WTC11 (cell line): ENCODE measurements at regions not wholly inside any gene's neighbourhood (a gene's known extent, or its start where the extent isn't known, plus 50 kb on each side); places are given as distances from the start of the nearest gene placed in this dataset.

Experiments used
- CREB1 ChIP-seq: sonication (generic); formaldehyde crosslinking; IDR thresholded peaks from 2 replicates; pipeline ENCODE4 v1.8.0; 2023; ENCODE audit warnings: mild to moderate bottlenecking, missing genetic modification reagents
- ZNF121 ChIP-seq: sonication (generic); formaldehyde crosslinking; IDR thresholded peaks from 2 replicates; pipeline ENCODE4 v1.8.0; 2023; ENCODE audit warnings: missing genetic modification reagents
- ZNF423 ChIP-seq: fragments of 250-450 bp; sonication (Bioruptor Pico); IDR thresholded peaks from 2 replicates; pipeline ENCODE4 v2.1.2; 2022; ENCODE audit warnings: mild to moderate bottlenecking, moderate library complexity
- TF ChIP-seq, protein P1 (sequence below): sonication (generic); formaldehyde crosslinking; IDR thresholded peaks from 2 replicates; pipeline ENCODE4 v1.8.1; 2022; ENCODE audit warnings: mild to moderate bottlenecking, missing genetic modification reagents, moderate library complexity, borderline replicate concordance
- TF ChIP-seq, protein P2 (sequence below): sonication (generic); formaldehyde crosslinking; IDR thresholded peaks from 2 replicates; pipeline ENCODE4 v1.8.1; 2022; ENCODE audit warnings: mild to moderate bottlenecking, moderate library complexity, missing genetic modification reagents

DNA sequence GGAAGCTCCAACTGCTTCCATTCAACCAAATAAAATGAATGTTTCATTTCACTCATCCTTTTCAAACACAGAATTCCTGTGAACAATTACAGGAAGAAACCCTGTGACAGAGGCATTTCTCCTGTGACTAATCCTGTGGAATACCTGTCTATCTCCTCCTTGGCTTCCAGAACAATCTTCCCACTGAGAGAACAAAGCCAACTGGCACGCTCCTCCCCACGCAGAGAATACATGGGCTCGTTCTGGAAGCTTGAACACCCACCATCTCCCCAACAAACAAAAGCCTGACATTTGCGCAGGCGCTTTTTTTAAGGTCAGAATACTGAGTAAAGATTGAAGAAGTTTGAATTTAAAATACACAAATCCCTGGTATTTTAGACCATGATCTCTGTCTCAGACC is 104.7 kb upstream of the SLC66A3 start:
- no peak for TF ChIP-seq ZNF423
- TF ChIP-seq, protein P1, sequence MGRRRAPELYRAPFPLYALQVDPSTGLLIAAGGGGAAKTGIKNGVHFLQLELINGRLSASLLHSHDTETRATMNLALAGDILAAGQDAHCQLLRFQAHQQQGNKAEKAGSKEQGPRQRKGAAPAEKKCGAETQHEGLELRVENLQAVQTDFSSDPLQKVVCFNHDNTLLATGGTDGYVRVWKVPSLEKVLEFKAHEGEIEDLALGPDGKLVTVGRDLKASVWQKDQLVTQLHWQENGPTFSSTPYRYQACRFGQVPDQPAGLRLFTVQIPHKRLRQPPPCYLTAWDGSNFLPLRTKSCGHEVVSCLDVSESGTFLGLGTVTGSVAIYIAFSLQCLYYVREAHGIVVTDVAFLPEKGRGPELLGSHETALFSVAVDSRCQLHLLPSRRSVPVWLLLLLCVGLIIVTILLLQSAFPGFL, result no peak
- no peak for TF ChIP-seq ZNF121
- TF ChIP-seq, protein P2, sequence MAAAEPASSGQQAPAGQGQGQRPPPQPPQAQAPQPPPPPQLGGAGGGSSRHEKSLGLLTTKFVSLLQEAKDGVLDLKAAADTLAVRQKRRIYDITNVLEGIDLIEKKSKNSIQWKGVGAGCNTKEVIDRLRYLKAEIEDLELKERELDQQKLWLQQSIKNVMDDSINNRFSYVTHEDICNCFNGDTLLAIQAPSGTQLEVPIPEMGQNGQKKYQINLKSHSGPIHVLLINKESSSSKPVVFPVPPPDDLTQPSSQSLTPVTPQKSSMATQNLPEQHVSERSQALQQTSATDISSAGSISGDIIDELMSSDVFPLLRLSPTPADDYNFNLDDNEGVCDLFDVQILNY, result no peak
- no peak for TF ChIP-seq CREB1 (CRISPR knock-in tag)
